SU-DHL-6 (cell line): ENCODE measurements at regions not wholly inside any gene's neighbourhood (a gene's known extent, or its start where the extent isn't known, plus 50 kb on each side); places are given as distances from the start of the nearest gene placed in this dataset.

ENCODE experiments used
- H2AFZ ChIP-seq: fragments of 200-600 bp; sonication (generic); 2 replicates; pipeline ENCODE4 v1.6.1; 2014; ENCODE audit warnings: low read depth, mild to moderate bottlenecking, moderate library complexity, mixed read lengths, antibody characterized with exemption, low read length; ENCODE audit not compliant: severe bottlenecking
- H3F3A ChIP-seq: fragments of 200-600 bp; shearing (Covaris generic); 2 replicates; pipeline ENCODE4 v1.6.0; 2016; ENCODE audit warnings: antibody characterized with exemption, mild to moderate bottlenecking; ENCODE audit not compliant: insufficient read depth
- H3K27ac ChIP-seq: fragments of 200-600 bp; sonication (generic); 2 replicates; pipeline ENCODE4 v1.5.1; 2016; ENCODE audit warnings: low read depth, mild to moderate bottlenecking, low read length, moderate library complexity, mixed read lengths
- H3K27me3 ChIP-seq: fragments of 200-600 bp; sonication (generic), shearing (Covaris generic); 2 replicates; pipeline ENCODE4 v1.6.0; 2014; ENCODE audit warnings: mild to moderate bottlenecking, low read length
- H3K36me3 ChIP-seq: fragments of 200-600 bp; sonication (generic); 2 replicates; pipeline ENCODE4 v1.6.1; 2014; ENCODE audit warnings: mild to moderate bottlenecking, low read length, mixed read lengths
- H3K4me2 ChIP-seq: fragments of 300-600, 200-600 bp; shearing (Covaris generic), sonication (generic); 2 replicates; pipeline ENCODE4 v1.6.0; 2014; ENCODE audit warnings: low read length, low read depth, mild to moderate bottlenecking; ENCODE audit not compliant: poor library complexity, severe bottlenecking
- H3K4me3 ChIP-seq: fragments of 200-600 bp; sonication (generic); 2 replicates; pipeline ENCODE4 v1.5.1; 2014; ENCODE audit warnings: antibody characterized with exemption, low read length, mild to moderate bottlenecking, mixed read lengths; ENCODE audit not compliant: insufficient read depth, poor library complexity, severe bottlenecking
- H3K79me2 ChIP-seq: fragments of 200-600 bp; sonication (generic); 2 replicates; pipeline ENCODE4 v1.6.1; 2014; ENCODE audit warnings: mild to moderate bottlenecking, low read length, moderate library complexity; ENCODE audit not compliant: insufficient read depth
- H3K9ac ChIP-seq: fragments of 200-600 bp; sonication (generic); 2 replicates; pipeline ENCODE4 v1.7.0; 2014; ENCODE audit warnings: mild to moderate bottlenecking, low read length
- H3K9me2 ChIP-seq: fragments of 200-600 bp; sonication (generic); replicated peaks from 2 replicates; pipeline ENCODE4 v1.6.1; 2014; ENCODE audit warnings: low read length; ENCODE audit not compliant: insufficient read depth
- H3K9me3 ChIP-seq: fragments of 200-600 bp; sonication (generic); 2 replicates; pipeline ENCODE4 v1.6.1; 2014; ENCODE audit warnings: low read length, mixed read lengths; ENCODE audit not compliant: insufficient read depth
- H4K20me1 ChIP-seq: fragments of 200-600 bp; sonication (generic); 2 replicates; pipeline ENCODE4 v1.6.1; 2014; ENCODE audit warnings: low read depth, mild to moderate bottlenecking, antibody characterized with exemption, low read length, moderate library complexity, mixed read lengths
- EZH2phosphoT487 ChIP-seq: fragments of 200-600 bp; sonication (generic), shearing (Covaris generic); conservative IDR thresholded peaks from 2 replicates; pipeline ENCODE4 v1.6.1; 2018; ENCODE audit warnings: mild to moderate bottlenecking, antibody characterized with exemption, low read length, moderate library complexity, mixed read lengths
- TF ChIP-seq, protein P1 (sequence below): fragments of 200-600 bp; sonication (generic); IDR thresholded peaks from one replicate; pipeline ENCODE4 v1.5.1; 2017; ENCODE audit warnings: antibody characterized with exemption, mild to moderate bottlenecking, low read length, moderate library complexity; ENCODE audit not compliant: insufficient read depth, poor library complexity, severe bottlenecking

DNA sequence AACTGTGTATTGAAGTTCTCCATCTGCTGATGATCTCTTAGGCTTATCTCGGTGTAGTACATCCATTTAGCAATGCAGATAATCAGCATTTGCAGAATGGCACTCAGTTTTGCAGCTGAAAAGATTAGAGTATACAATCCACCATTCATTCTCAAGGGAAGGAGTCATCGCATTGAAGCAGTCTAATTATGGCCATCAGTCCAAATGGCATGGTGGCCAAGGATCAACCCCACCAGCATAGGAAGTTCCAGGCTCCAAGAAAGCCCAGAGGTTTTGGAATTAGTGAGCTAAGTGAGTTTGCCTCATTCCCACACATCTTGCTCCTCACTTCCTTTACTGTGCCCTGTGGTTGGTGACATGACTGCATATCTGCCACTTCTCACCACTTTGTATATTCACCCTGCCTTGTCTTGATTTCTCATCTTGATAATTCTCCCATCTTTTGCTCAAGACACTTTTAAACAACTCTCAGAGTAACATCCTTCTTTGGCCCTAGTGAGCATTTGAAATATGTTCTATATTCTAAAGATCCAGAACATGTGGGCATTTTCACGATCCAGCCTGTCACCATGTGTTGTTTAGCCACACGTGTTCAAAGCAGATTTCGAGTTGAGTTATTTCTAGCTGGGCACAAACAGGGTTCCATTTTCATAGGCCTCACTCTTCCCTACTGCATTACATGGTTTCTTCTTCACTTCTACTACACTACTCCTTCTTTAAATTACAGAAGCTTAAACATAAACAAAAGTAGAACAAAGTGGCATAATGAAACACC, 1119.8 kb downstream of the TSN start:
- no peaks in the 10 kb centered on the region for H3K27me3 ChIP-seq
- H3K36me3 ChIP-seq: no peaks in the 10 kb centered on the region
- no peak overlapping the region for H3K9ac ChIP-seq
- H3K79me2 ChIP-seq: no peaks in the 10 kb centered on the region
- H3K27ac ChIP-seq: no peak overlapping the region
- H3K4me2 ChIP-seq: no peak overlapping the region
- no peaks in the 10 kb centered on the region for H3K9me2 ChIP-seq
- H2AFZ ChIP-seq: no peak overlapping the region
- no peaks in the 10 kb centered on the region for H3F3A ChIP-seq
- no peak overlapping the region for H3K4me3 ChIP-seq
- TF ChIP-seq EZH2phosphoT487: no peak
- TF ChIP-seq, protein P1, sequence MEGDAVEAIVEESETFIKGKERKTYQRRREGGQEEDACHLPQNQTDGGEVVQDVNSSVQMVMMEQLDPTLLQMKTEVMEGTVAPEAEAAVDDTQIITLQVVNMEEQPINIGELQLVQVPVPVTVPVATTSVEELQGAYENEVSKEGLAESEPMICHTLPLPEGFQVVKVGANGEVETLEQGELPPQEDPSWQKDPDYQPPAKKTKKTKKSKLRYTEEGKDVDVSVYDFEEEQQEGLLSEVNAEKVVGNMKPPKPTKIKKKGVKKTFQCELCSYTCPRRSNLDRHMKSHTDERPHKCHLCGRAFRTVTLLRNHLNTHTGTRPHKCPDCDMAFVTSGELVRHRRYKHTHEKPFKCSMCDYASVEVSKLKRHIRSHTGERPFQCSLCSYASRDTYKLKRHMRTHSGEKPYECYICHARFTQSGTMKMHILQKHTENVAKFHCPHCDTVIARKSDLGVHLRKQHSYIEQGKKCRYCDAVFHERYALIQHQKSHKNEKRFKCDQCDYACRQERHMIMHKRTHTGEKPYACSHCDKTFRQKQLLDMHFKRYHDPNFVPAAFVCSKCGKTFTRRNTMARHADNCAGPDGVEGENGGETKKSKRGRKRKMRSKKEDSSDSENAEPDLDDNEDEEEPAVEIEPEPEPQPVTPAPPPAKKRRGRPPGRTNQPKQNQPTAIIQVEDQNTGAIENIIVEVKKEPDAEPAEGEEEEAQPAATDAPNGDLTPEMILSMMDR: no peak
- no peaks in the 10 kb centered on the region for H4K20me1 ChIP-seq
- no peaks in the 10 kb centered on the region for H3K9me3 ChIP-seq

DNA sequence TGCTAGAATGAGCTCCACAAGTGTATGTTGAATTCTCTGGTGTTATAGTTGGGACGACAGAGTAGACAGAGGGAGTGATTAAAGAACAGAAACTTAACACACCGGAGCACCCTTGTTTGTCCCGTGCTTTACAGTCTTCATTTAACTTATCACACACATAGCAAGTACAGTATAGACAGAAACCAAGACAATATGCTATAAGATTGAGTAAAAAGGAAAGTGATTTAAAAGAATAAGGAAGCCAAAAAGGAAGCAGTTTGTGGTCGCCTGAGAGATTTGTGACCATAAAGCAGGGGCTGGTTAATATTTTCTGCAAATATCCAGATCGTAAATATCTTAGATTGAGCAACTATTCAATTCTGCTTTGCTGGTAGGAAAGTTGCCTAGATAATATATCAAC, 1128.4 kb downstream of the TSN start:
- no peak overlapping the region for H2AFZ ChIP-seq

DNA sequence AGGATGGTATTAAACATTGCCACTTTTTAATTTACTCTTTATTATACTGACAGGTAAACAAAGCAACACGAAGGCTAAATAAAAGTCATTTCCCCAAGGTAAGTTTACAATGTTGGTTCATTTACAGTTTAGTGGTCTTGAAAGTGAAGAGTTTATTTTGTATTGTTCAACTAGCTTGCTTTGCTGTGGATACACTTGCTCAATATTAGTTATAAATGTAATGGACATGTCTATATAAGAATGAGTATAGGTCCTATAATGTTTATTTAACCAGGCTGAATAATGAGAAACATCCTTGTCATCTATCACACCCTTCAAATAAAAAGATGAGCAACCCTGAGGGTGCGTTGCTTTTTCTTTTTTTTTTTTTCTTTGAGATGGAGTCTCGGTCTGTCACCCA, 1129.4 kb downstream of the TSN start:
- Histone ChIP-seq H2AFZ (no peak overlapping the region), H3K27ac (no peak overlapping the region), H3K4me2 (no peak overlapping the region), H3K9me2 (no peaks in the 10 kb centered on the region), H4K20me1 (no peaks in the 10 kb centered on the region), H3K9ac (no peak overlapping the region), H3K36me3 (no peaks in the 10 kb centered on the region), H3K27me3 (no peaks in the 10 kb centered on the region), H3F3A (no peaks in the 10 kb centered on the region), H3K4me3 (no peak overlapping the region), H3K79me2 (no peaks in the 10 kb centered on the region), H3K9me3 (no peaks in the 10 kb centered on the region)
- TF ChIP-seq, protein P1: no peak
- no peak for TF ChIP-seq EZH2phosphoT487

More for the DNA sequence above, 1128.4 kb downstream of the TSN start:
- Histone ChIP-seq H3K27me3 (no peaks in the 10 kb centered on the region), H3K9me3 (no peaks in the 10 kb centered on the region), H3K36me3 (no peaks in the 10 kb centered on the region), H3K4me3 (no peak overlapping the region), H3K79me2 (no peaks in the 10 kb centered on the region), H3F3A (no peaks in the 10 kb centered on the region), H3K9me2 (no peaks in the 10 kb centered on the region), H4K20me1 (no peaks in the 10 kb centered on the region), H3K4me2 (no peak overlapping the region), H3K27ac (no peak overlapping the region), H3K9ac (no peak overlapping the region)
- TF ChIP-seq, protein P1: no peak
- no peak for TF ChIP-seq EZH2phosphoT487
